NCI-H2107 treated with DMSO at 0.1 percent for 48 hours (cell line): ENCODE measurements at regions not wholly inside any gene's neighbourhood (a gene's known extent, or its start where the extent isn't known, plus 50 kb on each side); places are given as distances from the start of the nearest gene placed in this dataset.
"Not testable (repeated sequence)": the region's sequence is repeated elsewhere in the genome, so short reads cannot be mapped to it uniquely, and the experiment has no call there.

Experiments
- DNase-seq: peaks from one replicate; lab custom pipeline; 2025; ENCODE audit not compliant: unreplicated experiment; lab: John Stamatoyannopoulos, UW

- DNase-seq = no peak
Measured at GRCh38 chr6:112923940-112924587, 576.9 kb downstream of the RFPL4B start.

- DNase-seq = no peak
Measured at GRCh38 chr6:112925702-112926101, 578.6 kb downstream of the RFPL4B start.

- no peak for DNase-seq
Measured at GRCh38 chr6:112927641-112928320, 580.7 kb downstream of the RFPL4B start.

- DNase-seq = no peak
Measured at GRCh38 chr6:112929641-112930040, 582.5 kb downstream of the RFPL4B start.

- DNase-seq = no peak
Measured at GRCh38 chr6:112931832-112932231, 584.7 kb downstream of the RFPL4B start.

- DNase-seq = no peak
Measured at GRCh38 chr6:112933947-112934346, 586.8 kb downstream of the RFPL4B start.

GRCh38 chr6:112934433-112935327, 587.5 kb downstream of the RFPL4B start:
- DNase-seq = no peak

- no peak for DNase-seq
Measured at GRCh38 chr6:112935402-112936078, 588.4 kb downstream of the RFPL4B start.

GRCh38 chr6:112936079-112936472, 588.9 kb downstream of the RFPL4B start:
- DNase-seq = no peak

GRCh38 chr6:112936504-112936903, 589.4 kb downstream of the RFPL4B start:
- DNase-seq = no peak

- not testable (repeated sequence) for DNase-seq
Measured at GRCh38 chr6:112937690-112938089, 590.6 kb downstream of the RFPL4B start.

GRCh38 chr6:112938650-112939049, 591.5 kb downstream of the RFPL4B start:
- no peak for DNase-seq

- no peak for DNase-seq
Measured at GRCh38 chr6:112939563-112939962, 592.4 kb downstream of the RFPL4B start.

GRCh38 chr6:112941613-112942012, 594.5 kb downstream of the RFPL4B start:
- DNase-seq = no peak

GRCh38 chr6:112946051-112946450, 598.9 kb downstream of the RFPL4B start:
- no peak for DNase-seq

GRCh38 chr6:112947507-112947906, 600.4 kb downstream of the RFPL4B start:
- no peak for DNase-seq

- peak; percentile 34 for DNase-seq
Measured at GRCh38 chr6:112951829-112952228, 604.7 kb downstream of the RFPL4B start.

- not testable (repeated sequence) for DNase-seq
Measured at GRCh38 chr6:112955743-112956142, 608.6 kb downstream of the RFPL4B start.

GRCh38 chr6:112956696-112957535, 609.8 kb downstream of the RFPL4B start:
- no peak for DNase-seq

GRCh38 chr6:112957536-112957916, 610.4 kb downstream of the RFPL4B start:
- DNase-seq = no peak
